Cardiac muscle cell (in vitro differentiated cells and primary cell): ENCODE measurements at regions not wholly inside any gene's neighbourhood (a gene's known extent, or its start where the extent isn't known, plus 50 kb on each side); places are given as distances from the start of the nearest gene placed in this dataset.
"Not testable (repeated sequence)": the region's sequence is repeated elsewhere in the genome, so short reads cannot be mapped to it uniquely, and the experiment has no call there.

Experiments used
- DNase-seq, 2 donors: peaks; one replicate each; pipeline versions ENCODE4 v3.0.0 to v3.0.0-alpha.2; 2010 to 2017; ENCODE audit warnings: low read depth in 1 of 2, low spot score in 1 of 2
- H3K27ac ChIP-seq: fragments of 200-600 bp; sonication (generic); 2 replicates; pipeline ENCODE4 v1.5.1; 2016
- H3K27me3 ChIP-seq: fragments of 200-600 bp; sonication (generic); 2 replicates; pipeline ENCODE4 v1.6.0; 2016; ENCODE audit warnings: control low read depth
- H3K36me3 ChIP-seq: fragments of 200-600 bp; sonication (generic); 2 replicates; pipeline ENCODE4 v1.5.1; 2016; ENCODE audit warnings: control low read depth
- H3K4me1 ChIP-seq: fragments of 200-600 bp; sonication (generic); 2 replicates; pipeline ENCODE4 v1.8.1; 2017; ENCODE audit warnings: low read depth, mild to moderate bottlenecking, mixed run types
- H3K4me3 ChIP-seq: fragments of 200-600 bp; sonication (generic); 2 replicates; pipeline ENCODE4 v1.5.1; 2016; ENCODE audit warnings: mild to moderate bottlenecking
- H3K9me3 ChIP-seq: fragments of 200-600 bp; sonication (generic); 2 replicates; pipeline ENCODE4 v1.5.1; 2017; ENCODE audit warnings: low read depth, mild to moderate bottlenecking, control low read depth
- TF ChIP-seq, protein P1 (sequence below): IDR thresholded peaks from 2 replicates; pipeline ENCODE4 v1.5.1; 2012; ENCODE audit warnings: low read depth, mild to moderate bottlenecking, low read length

GRCh38 chr2:183952741-183953140 is 645.6 kb upstream of the ZNF804A start:
- Histone ChIP-seq H3K4me3 (no peak overlapping the region), H3K27me3 (no peaks in the 10 kb centered on the region), H3K27ac (no peak overlapping the region), H3K9me3 (no peaks in the 10 kb centered on the region), H3K36me3 (no peaks in the 10 kb centered on the region), H3K4me1 (no peaks in the 10 kb centered on the region)
- TF ChIP-seq, protein P1, sequence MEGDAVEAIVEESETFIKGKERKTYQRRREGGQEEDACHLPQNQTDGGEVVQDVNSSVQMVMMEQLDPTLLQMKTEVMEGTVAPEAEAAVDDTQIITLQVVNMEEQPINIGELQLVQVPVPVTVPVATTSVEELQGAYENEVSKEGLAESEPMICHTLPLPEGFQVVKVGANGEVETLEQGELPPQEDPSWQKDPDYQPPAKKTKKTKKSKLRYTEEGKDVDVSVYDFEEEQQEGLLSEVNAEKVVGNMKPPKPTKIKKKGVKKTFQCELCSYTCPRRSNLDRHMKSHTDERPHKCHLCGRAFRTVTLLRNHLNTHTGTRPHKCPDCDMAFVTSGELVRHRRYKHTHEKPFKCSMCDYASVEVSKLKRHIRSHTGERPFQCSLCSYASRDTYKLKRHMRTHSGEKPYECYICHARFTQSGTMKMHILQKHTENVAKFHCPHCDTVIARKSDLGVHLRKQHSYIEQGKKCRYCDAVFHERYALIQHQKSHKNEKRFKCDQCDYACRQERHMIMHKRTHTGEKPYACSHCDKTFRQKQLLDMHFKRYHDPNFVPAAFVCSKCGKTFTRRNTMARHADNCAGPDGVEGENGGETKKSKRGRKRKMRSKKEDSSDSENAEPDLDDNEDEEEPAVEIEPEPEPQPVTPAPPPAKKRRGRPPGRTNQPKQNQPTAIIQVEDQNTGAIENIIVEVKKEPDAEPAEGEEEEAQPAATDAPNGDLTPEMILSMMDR = no peak
- no peak for DNase-seq

GRCh38 chr2:183963609-183964008 is 634.7 kb upstream of the ZNF804A start:
- Histone ChIP-seq H3K4me1 (no peaks in the 10 kb centered on the region), H3K36me3 (no peaks in the 10 kb centered on the region), H3K4me3 (no peak overlapping the region), H3K27me3 (no peaks in the 10 kb centered on the region), H3K9me3 (no peaks in the 10 kb centered on the region), H3K27ac (no peak overlapping the region)
- no peak for DNase-seq
- TF ChIP-seq, protein P1 = no peak

DNA sequence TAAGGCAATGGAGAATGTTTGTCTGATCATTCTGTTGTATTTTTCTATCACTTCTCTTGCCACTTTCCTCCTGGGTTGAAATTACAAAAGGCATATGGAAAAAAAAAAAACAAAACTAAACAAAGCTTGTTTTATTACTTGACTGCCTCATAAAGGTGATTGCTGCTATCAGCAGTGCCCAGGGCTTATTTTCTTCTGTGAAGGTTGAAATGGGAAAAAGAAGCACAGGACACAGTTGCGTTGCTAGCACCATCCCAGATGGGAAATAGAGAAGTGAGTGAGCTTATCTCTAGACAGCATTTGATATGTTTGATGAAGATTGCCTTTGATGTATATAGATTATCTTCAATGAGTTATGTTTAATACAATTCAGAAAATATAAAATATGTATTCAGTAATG is 633.8 kb upstream of the ZNF804A start:
- H3K27ac ChIP-seq = no peak overlapping the region

DNA sequence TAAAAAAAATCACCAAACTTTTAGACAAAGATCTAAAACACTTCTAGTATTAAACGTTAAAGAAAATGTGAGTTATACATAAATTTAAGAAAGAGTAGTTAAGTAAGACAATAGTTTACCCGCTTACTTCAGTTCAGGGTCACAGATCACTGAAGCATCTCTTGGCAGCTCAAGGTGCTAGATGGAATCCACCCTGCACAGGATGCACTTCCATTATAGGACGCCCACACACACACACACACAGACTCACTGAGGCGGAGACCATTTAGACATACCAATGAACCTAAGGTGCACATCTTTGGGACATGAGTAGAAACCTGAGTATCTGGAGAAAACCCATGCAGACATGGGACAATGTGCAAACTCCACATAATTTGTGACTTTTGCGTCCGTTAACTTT is 630.6 kb upstream of the ZNF804A start:
- Histone ChIP-seq H3K36me3 (no peaks in the 10 kb centered on the region), H3K9me3 (no peaks in the 10 kb centered on the region), H3K4me1 (no peaks in the 10 kb centered on the region), H3K4me3 (no peak overlapping the region), H3K27ac (no peak overlapping the region), H3K27me3 (no peaks in the 10 kb centered on the region)
- no peak for DNase-seq
- TF ChIP-seq, protein P1 = no peak

More for the DNA sequence above, 633.8 kb upstream of the ZNF804A start:
- Histone ChIP-seq H3K27me3 (no peaks in the 10 kb centered on the region), H3K4me1 (no peaks in the 10 kb centered on the region), H3K9me3 (no peaks in the 10 kb centered on the region), H3K36me3 (no peaks in the 10 kb centered on the region), H3K4me3 (no peak overlapping the region)
- TF ChIP-seq, protein P1 = no peak
- DNase-seq = no peak

- not testable (repeated sequence) for H3K9me3 ChIP-seq, H3K4me1 ChIP-seq, H3K27ac ChIP-seq, DNase-seq, H3K36me3 ChIP-seq, H3K4me3 ChIP-seq, H3K27me3 ChIP-seq
These were observed 622.7 kb upstream of the ZNF804A start for GRCh38 chr2:183975676-183976075.

GRCh38 chr2:183984871-183985270 is 613.5 kb upstream of the ZNF804A start:
- H3K9me3 ChIP-seq = no peaks in the 10 kb centered on the region
- H3K36me3 ChIP-seq = no peaks in the 10 kb centered on the region
- no peaks in the 10 kb centered on the region for H3K4me1 ChIP-seq
- no peak for DNase-seq
- H3K27me3 ChIP-seq = no peaks in the 10 kb centered on the region
- TF ChIP-seq, protein P1 = no peak
- H3K4me3 ChIP-seq = no peak overlapping the region
- no peak overlapping the region for H3K27ac ChIP-seq
